BJ (cell line): ENCODE measurements at regions not wholly inside any gene's neighbourhood (a gene's known extent, or its start where the extent isn't known, plus 50 kb on each side); places are given as distances from the start of the nearest gene placed in this dataset.

ENCODE experiments used
- CTCF ChIA-PET: fragments of 350-600 bp; formaldehyde crosslinking; extraction: SDS; loops from one replicate; lab custom pipeline; 2021; ENCODE audit warnings: antibody characterized with exemption, inconsistent platforms; lab: Yijun Ruan, JAX
- POLR2A ChIA-PET: fragments of 300-600 bp; sonication (Branson Sonifier 250); formaldehyde crosslinking; extraction: SDS; loops from one replicate; lab custom pipeline; 2021; ENCODE audit warnings: antibody characterized with exemption; lab: Charles Lee
- DNase-seq: peaks from one replicate; pipeline ENCODE4 v3.0.0-alpha.2; 2011; ENCODE audit warnings: low read depth
- H3K27me3 ChIP-seq: 2 replicates; pipeline ENCODE4 v1.6.0; 2011; ENCODE audit warnings: low read length; ENCODE audit not compliant: control insufficient read depth, insufficient read depth
- H3K36me3 ChIP-seq: 2 replicates; pipeline ENCODE4 v1.5.1; 2011; ENCODE audit warnings: low read length; ENCODE audit not compliant: control insufficient read depth, insufficient read depth
- H3K4me3 ChIP-seq: 2 replicates; pipeline ENCODE4 v1.5.1; 2011; ENCODE audit warnings: low read depth, mild to moderate bottlenecking, control low read depth, low read length
- TF ChIP-seq, protein P1 (sequence below): IDR thresholded peaks from 2 replicates; pipeline ENCODE4 v1.5.1; 2011; ENCODE audit warnings: low read depth, mild to moderate bottlenecking, control low read depth, inconsistent platforms, low read length, moderate library complexity; ENCODE audit not compliant: insufficient read depth

DNA sequence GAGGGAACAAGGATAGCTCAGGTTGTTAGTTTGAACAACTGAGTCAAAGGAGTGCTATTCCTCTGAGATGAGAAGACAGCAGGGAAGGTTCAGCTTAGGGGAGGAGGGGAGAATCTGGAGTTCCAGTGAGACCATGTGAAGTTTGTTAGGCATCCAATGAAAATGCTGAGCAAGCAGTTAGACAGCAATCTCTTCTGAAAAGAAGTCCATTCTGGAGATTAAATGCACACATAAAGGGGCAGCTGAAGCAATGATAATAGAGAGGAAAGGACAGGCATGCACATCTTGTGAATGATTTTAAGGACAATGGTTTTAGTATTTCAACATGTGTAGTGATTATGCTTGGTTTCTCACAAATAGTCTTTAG lies 89.7 kb upstream of the GHITM start:
- POLR2A ChIA-PET = no interaction called here
- CTCF ChIA-PET = interaction anchor here (1.1 to 1.3 kb wide), 2 partner anchors 10 to 41 kb away, joined by 3 read pairs; no protein-coding TSS in a partner anchor
- no peak for DNase-seq
- Histone ChIP-seq H3K4me3 (no peak overlapping the region), H3K36me3 (no peaks in the 10 kb centered on the region), H3K27me3 (no peaks in the 10 kb centered on the region)
- TF ChIP-seq, protein P1, sequence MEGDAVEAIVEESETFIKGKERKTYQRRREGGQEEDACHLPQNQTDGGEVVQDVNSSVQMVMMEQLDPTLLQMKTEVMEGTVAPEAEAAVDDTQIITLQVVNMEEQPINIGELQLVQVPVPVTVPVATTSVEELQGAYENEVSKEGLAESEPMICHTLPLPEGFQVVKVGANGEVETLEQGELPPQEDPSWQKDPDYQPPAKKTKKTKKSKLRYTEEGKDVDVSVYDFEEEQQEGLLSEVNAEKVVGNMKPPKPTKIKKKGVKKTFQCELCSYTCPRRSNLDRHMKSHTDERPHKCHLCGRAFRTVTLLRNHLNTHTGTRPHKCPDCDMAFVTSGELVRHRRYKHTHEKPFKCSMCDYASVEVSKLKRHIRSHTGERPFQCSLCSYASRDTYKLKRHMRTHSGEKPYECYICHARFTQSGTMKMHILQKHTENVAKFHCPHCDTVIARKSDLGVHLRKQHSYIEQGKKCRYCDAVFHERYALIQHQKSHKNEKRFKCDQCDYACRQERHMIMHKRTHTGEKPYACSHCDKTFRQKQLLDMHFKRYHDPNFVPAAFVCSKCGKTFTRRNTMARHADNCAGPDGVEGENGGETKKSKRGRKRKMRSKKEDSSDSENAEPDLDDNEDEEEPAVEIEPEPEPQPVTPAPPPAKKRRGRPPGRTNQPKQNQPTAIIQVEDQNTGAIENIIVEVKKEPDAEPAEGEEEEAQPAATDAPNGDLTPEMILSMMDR = no peak

DNA sequence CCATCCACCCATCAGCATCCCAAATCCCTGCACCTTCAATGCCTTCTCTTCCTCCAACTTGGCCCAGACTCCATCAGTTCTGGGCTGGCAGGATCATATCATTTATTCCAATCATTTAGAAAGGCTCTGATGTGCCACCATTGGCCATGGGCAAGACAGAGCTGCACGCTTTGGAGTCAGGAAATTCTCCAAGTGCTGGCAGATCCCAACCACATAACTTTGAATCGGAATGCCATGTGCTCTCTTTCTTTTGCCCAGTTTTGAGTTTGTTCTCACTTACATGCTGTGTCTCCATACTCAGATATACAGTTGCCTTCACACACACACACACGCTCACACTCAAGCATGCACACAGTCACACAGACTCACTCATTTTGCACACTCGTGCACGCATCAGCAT lies 85.7 kb upstream of the GHITM start:
- CTCF ChIA-PET = no interaction called here
- Histone ChIP-seq H3K36me3 (no peaks in the 10 kb centered on the region), H3K27me3 (no peaks in the 10 kb centered on the region), H3K4me3 (no peak overlapping the region)
- no peak for DNase-seq
- TF ChIP-seq, protein P1 = no peak
- POLR2A ChIA-PET = no interaction called here

DNA sequence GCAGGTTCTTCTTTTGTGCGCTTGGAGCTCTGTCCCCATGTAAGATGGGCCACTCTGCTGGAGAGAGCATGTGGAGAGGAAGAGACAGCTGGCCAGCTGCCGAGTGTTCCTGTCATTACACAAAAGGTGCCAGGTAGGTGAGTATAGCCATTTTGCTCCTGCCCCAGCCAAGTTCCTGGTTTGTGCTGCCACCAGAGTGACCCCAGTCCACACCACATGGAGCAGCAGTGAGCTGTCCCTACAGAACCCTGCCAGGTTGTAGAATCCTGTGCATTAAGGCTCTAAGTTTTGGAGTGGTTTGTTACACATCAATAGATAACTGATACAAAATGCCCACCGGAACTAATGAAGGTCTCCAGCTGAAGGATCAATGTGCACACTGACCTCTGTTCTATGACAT lies 84.6 kb upstream of the GHITM start:
- POLR2A ChIA-PET = no interaction called here
- Histone ChIP-seq H3K4me3 (no peak overlapping the region), H3K27me3 (no peaks in the 10 kb centered on the region), H3K36me3 (no peaks in the 10 kb centered on the region)
- TF ChIP-seq, protein P1 = peak; percentile 13; the same call in 1 of the 2 replicates
- no peak for DNase-seq
- CTCF ChIA-PET = interaction anchor here (0.7 kb wide), 1 partner anchor 8 kb away, joined by 3 read pairs; no protein-coding TSS in a partner anchor

DNA sequence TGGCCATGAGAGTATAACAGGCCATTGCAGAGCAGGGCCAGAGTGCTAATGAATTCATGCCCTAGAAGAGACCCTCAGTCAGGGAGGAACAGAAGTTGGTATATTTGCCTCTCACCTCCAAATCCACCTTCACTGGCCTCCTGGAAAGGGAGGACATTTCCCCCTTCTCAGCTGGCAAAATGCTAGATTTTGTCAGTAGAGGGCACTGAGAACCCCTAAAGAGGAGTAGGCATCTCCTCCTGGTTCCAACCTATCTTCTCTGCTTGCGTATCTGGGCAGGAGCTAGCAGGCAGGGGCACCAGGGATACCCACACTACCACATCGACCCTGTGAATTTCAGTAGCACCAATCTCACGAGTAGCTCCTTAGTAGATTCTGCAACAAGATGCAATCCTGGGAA lies 79.8 kb upstream of the GHITM start:
- ChIA-PET CTCF (interaction anchor here (0.6 to 5.4 kb wide), 9 partner anchors 10 to 145 kb away, joined by 3 to 33 read pairs (median 4); no protein-coding TSS in a partner anchor), POLR2A (no interaction called here)
- no peak for DNase-seq
- TF ChIP-seq, protein P1 = no peak; the same call in 1 of the 2 replicates
- no peaks in the 10 kb centered on the region for H3K36me3 ChIP-seq
- no peak overlapping the region for H3K4me3 ChIP-seq
- H3K27me3 ChIP-seq = no peaks in the 10 kb centered on the region

DNA sequence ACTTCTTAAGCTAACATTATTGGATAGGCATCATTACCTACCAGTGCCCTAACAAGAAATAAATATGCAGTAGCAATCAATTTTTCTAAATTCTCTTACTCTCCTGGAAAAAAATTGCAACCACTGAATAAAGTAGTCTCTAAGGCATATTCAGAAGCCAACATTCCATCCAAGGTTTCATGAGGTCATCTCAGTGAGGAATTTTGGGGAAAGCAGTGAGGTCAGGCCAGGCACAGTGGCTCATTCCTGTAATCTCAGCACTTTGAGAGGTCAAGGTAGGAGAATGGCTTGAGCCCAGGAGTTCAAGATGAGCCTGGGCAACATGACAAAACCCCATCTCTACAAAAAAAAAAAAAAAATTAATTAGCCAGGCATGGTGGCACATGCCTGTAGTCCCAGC lies 75.9 kb upstream of the GHITM start:
- TF ChIP-seq, protein P1 = no peak
- ChIA-PET CTCF (interaction anchor here (1.2 kb wide), 1 partner anchor 11 kb away, joined by 3 read pairs; no protein-coding TSS in a partner anchor), POLR2A (interaction anchor here (0.6 kb wide), 1 partner anchor 110 kb away, joined by 5 read pairs; no protein-coding TSS in a partner anchor)
- Histone ChIP-seq H3K36me3 (no peaks in the 10 kb centered on the region), H3K4me3 (no peak overlapping the region), H3K27me3 (no peaks in the 10 kb centered on the region)
- no peak for DNase-seq
